HepG2 (cell line): ENCODE measurements at regions not wholly inside any gene's neighbourhood (a gene's known extent, or its start where the extent isn't known, plus 50 kb on each side); places are given as distances from the start of the nearest gene placed in this dataset.

Source experiments
- ATAC-seq: fragments of 200-7000 bp; cut with Tn5 transposase; 3 replicates; pipeline ENCODE4 v1.9.1; 2020; ENCODE audit warnings: mild to moderate bottlenecking, moderate library complexity
- BruUV-seq: library from RNA; stranded (reverse); fragments of 400-500 nt; replicated peaks from 2 replicates; lab custom pipeline; 2021; lab: Mats Ljungman, UMichigan
- CTCF ChIA-PET: fragments of 300-600 bp; formaldehyde crosslinking; extraction: SDS; loops from one replicate; lab custom pipeline; 2021; ENCODE audit warnings: low total read pairs, inconsistent platforms, low intra/inter-chr PET ratio; lab: Yijun Ruan, JAX
- POLR2A ChIA-PET: fragments of 350-600 bp; sonication (Branson Sonifier 250); formaldehyde crosslinking; loops from one replicate; lab custom pipeline; 2020; ENCODE audit warnings: antibody characterized with exemption, inconsistent platforms; lab: Yijun Ruan, JAX
- DNase-seq: peaks from one replicate; pipeline ENCODE4 v3.0.0-alpha.2; 2015; ENCODE audit warnings: low spot score
- FAIRE-seq: peaks from 3 replicates; lab custom pipeline; 2011; peaks lifted over from hg19 to GRCh38; lab: Jason Lieb, UNC
- H2AFZ ChIP-seq: one replicate; pipeline ENCODE4 v1.6.1; 2011; ENCODE audit warnings: low read length, inconsistent platforms
- H3K27ac ChIP-seq: fragments of 300-600 bp; 3 replicates; pipeline ENCODE4 v1.8.0; 2011; ENCODE audit warnings: mixed run types, mild to moderate bottlenecking, mixed read lengths, low read length, inconsistent platforms; ENCODE audit not compliant: insufficient read depth; ENCODE audit errors: extremely low read length
- H3K27me3 ChIP-seq, 2 experiments: fragments of 200-600 bp in 1 of 2; 2 replicates in 1 of 2; 3 replicates in 1 of 2; pipeline versions ENCODE4 v1.6.0 to v1.8.0; 2011; ENCODE audit warnings: low read length in 2 of 2, mild to moderate bottlenecking in 2 of 2, moderate library complexity in 2 of 2, inconsistent platforms in 1 of 2; ENCODE audit not compliant: insufficient read depth in 2 of 2, control insufficient read depth in 1 of 2
- H3K36me3 ChIP-seq, 2 experiments: fragments of 200-600 bp in 1 of 2; replicated peaks in 1 of 2; 2 replicates in 1 of 2; 3 replicates in 1 of 2; pipeline versions ENCODE4 v1.5.1 to v1.8.0; 2011; ENCODE audit warnings: low read length in 2 of 2, inconsistent platforms in 1 of 2; ENCODE audit not compliant: insufficient read depth in 2 of 2, control insufficient read depth in 1 of 2
- H3K4me1 ChIP-seq: 2 replicates; pipeline ENCODE4 v1.5.1; 2012; ENCODE audit warnings: low read length, inconsistent platforms; ENCODE audit not compliant: insufficient read depth
- H3K4me2 ChIP-seq: 2 replicates; pipeline ENCODE4 v1.6.0; 2011; ENCODE audit warnings: low read depth, low read length, inconsistent platforms
- H3K4me3 ChIP-seq, 3 experiments: fragments of 200-600 bp in 1 of 3; sonication (generic), shearing (Covaris generic) in 1 of 3; replicated peaks in 1 of 3; 2 replicates each; pipeline ENCODE4 v1.5.1; 2011 to 2016; ENCODE audit warnings: low read length in 3 of 3, inconsistent platforms in 2 of 3, low read depth in 2 of 3, mild to moderate bottlenecking in 2 of 3, control low read depth in 1 of 3, mixed read lengths in 1 of 3; ENCODE audit not compliant: insufficient read depth in 1 of 3
- H3K79me2 ChIP-seq: one replicate; pipeline ENCODE4 v1.6.1; 2011; ENCODE audit warnings: low read length, inconsistent platforms; ENCODE audit not compliant: insufficient read depth
- H3K9ac ChIP-seq: 2 replicates; pipeline ENCODE4 v1.6.0; 2011; ENCODE audit warnings: mild to moderate bottlenecking, low read depth, low read length, inconsistent platforms; ENCODE audit not compliant: insufficient read depth
- H3K9me3 ChIP-seq: 2 replicates; pipeline ENCODE4 v1.5.1; 2012; ENCODE audit warnings: mild to moderate bottlenecking, low read length
- H4K20me1 ChIP-seq: 2 replicates; pipeline ENCODE4 v1.6.0; 2011; ENCODE audit warnings: inconsistent platforms, mild to moderate bottlenecking, low read length, moderate library complexity; ENCODE audit not compliant: insufficient read depth
- BORCS8-MEF2B ChIP-seq: sonication (generic); formaldehyde crosslinking; IDR thresholded peaks from 2 replicates; pipeline ENCODE4 v1.8.0; 2022; ENCODE audit warnings: mild to moderate bottlenecking, missing genetic modification reagents
- FOXK2 ChIP-seq: fragments of 450-650 bp; IDR thresholded peaks from 2 replicates; pipeline ENCODE4 v1.6.1; 2016
- GABPA ChIP-seq, 2 experiments: IDR thresholded peaks; 2 replicates each; pipeline ENCODE4 v1.6.1; 2011 to 2016; ENCODE audit warnings: low read depth in 2 of 2, low read length in 1 of 2, missing biosample characterization in 1 of 2, missing genetic modification characterization in 1 of 2
- HHEX ChIP-seq: IDR thresholded peaks from 2 replicates; pipeline ENCODE4 v1.6.1; 2016; ENCODE audit warnings: control low read depth
- HMG20A ChIP-seq: IDR thresholded peaks from 2 replicates; pipeline ENCODE4 v1.6.1; 2016; ENCODE audit warnings: borderline replicate concordance
- JARID2 ChIP-seq: sonication (generic); formaldehyde crosslinking; IDR thresholded peaks from 2 replicates; pipeline ENCODE4 v1.8.1; 2023; ENCODE audit warnings: missing genetic modification reagents, inconsistent platforms; ENCODE audit not compliant: insufficient replicate concordance
- KDM5B ChIP-seq: sonication (generic); formaldehyde crosslinking; IDR thresholded peaks from 2 replicates; pipeline ENCODE4 v1.4.0; 2020; ENCODE audit warnings: missing genetic modification reagents, mild to moderate bottlenecking, borderline replicate concordance
- NKX3-1 ChIP-seq: sonication (generic); formaldehyde crosslinking; IDR thresholded peaks from 2 replicates; pipeline ENCODE4 v1.5.0; 2020; ENCODE audit warnings: missing genetic modification reagents
- SCMH1 ChIP-seq: sonication (generic); formaldehyde crosslinking; IDR thresholded peaks from 2 replicates; pipeline ENCODE4 v1.9.0; 2021; ENCODE audit warnings: missing genetic modification reagents, mild to moderate bottlenecking, borderline replicate concordance
- SMAD9 ChIP-seq: sonication (generic); formaldehyde crosslinking; IDR thresholded peaks from 2 replicates; pipeline ENCODE4 v1.5.1; 2020; ENCODE audit warnings: mild to moderate bottlenecking, missing genetic modification reagents
- TBX3 ChIP-seq: fragments of 450-650 bp; IDR thresholded peaks from 2 replicates; pipeline ENCODE4 v1.6.1; 2017; ENCODE audit warnings: antibody characterized with exemption, mild to moderate bottlenecking, inconsistent platforms, borderline replicate concordance
- ZBTB26 ChIP-seq: IDR thresholded peaks from 2 replicates; pipeline ENCODE4 v1.6.1; 2016; ENCODE audit warnings: missing compliant biosample characterization, missing genetic modification reagents, borderline replicate concordance
- ZNF7 ChIP-seq: IDR thresholded peaks from 2 replicates; pipeline ENCODE4 v1.6.1; 2016; ENCODE audit warnings: missing biosample characterization, missing genetic modification reagents
- WGBS: methylation state at CpG from one replicate; pipeline ENCODE4 v1.1.6; 2017; ENCODE audit warnings: low lambda C conversion rate; 5-methylcytosine and 5-hydroxymethylcytosine counted together
- in situ Hi-C: cut with HindIII; loops from 2 replicates; pipeline ENCODE4 v1.10.0; 2017; ENCODE audit warnings: low pct_unique_long_range_greater_than_20kb; ENCODE audit not compliant: extremely low pct_ligation_motif_present
- intact Hi-C: fragments of 100-400 bp; cut with micrococcal nuclease; formaldehyde crosslinking; loops from one replicate; pipeline ENCODE4 v1.10.0; 2022; ENCODE audit not compliant: unreplicated experiment

- peaks cover 34% of the 10 kb centered on the region for H3K9me3 ChIP-seq
- no peak for ATAC-seq
- 8% methylated on average over 2 of the region's 2 CpGs for WGBS
- POLR2A ChIA-PET: no interaction called here
- no peak overlapping the region for H3K4me3 ChIP-seq
- intact Hi-C loops (no loop called here), in situ Hi-C loops (no loop called here)
- no peaks in the 10 kb centered on the region for H3K36me3 ChIP-seq
- H3K79me2 ChIP-seq: no peaks in the 10 kb centered on the region
- no peaks in the 10 kb centered on the region for H3K27me3 ChIP-seq
- H3K4me2 ChIP-seq: no peak overlapping the region
- no peaks in the 10 kb centered on the region for H4K20me1 ChIP-seq
- no TSS peak for BruUV-seq
- no peaks in the 10 kb centered on the region for H3K4me1 ChIP-seq
- H3K9ac ChIP-seq: no peak overlapping the region
- FAIRE-seq: no peak
- no peak for DNase-seq
- no peak overlapping the region for H2AFZ ChIP-seq
- no peak for TF ChIP-seq NKX3-1
- no peak for TF ChIP-seq HMG20A
- no peak for TF ChIP-seq GABPA (IDR thresholded peaks at IDR 0.05; ENCODE audit: low read depth, low read length)
- no peak for TF ChIP-seq GABPA (CRISPR knock-in tag; IDR thresholded peaks at IDR 0.05; ENCODE audit: low read depth)
- no peak for TF ChIP-seq JARID2
- no peak for TF ChIP-seq ZBTB26
- TF ChIP-seq HHEX: no peak
- no peak for TF ChIP-seq KDM5B (CRISPR knock-in tag)
- TF ChIP-seq TBX3: no peak
- TF ChIP-seq SMAD9 (CRISPR knock-in tag): no peak
- no peak for TF ChIP-seq SCMH1
- TF ChIP-seq ZNF7: no peak
- no peak for TF ChIP-seq FOXK2
- TF ChIP-seq BORCS8-MEF2B (CRISPR knock-in tag): no peak
- no peak overlapping the region for H3K27ac ChIP-seq
- CTCF ChIA-PET: no interaction called here
These were observed 1124.1 kb upstream of the AMELY start for GRCh38 chrY:8035653-8036052.
